Left renal pelvis (tissue), 4 donors: ENCODE measurements at regions not wholly inside any gene's neighbourhood (a gene's known extent, or its start where the extent isn't known, plus 50 kb on each side); places are given as distances from the start of the nearest gene placed in this dataset.

ENCODE experiments used
- DNase-seq, 4 donors: peaks; one replicate each; pipeline ENCODE4 v3.0.0-alpha.2; 2013; ENCODE audit warnings: low read depth in 4 of 4, low spot score in 3 of 4

GRCh38 chr9:99430301-99430700, 208.2 kb downstream of the SEC61B start:
- no peak for DNase-seq

GRCh38 chr9:99431103-99431502, 209.0 kb downstream of the SEC61B start:
- no peak for DNase-seq

- no peak for DNase-seq
Measured at GRCh38 chr9:99432075-99432474, 210.0 kb downstream of the SEC61B start.

GRCh38 chr9:99433095-99433494, 211.0 kb downstream of the SEC61B start:
- no peak for DNase-seq

GRCh38 chr9:99433555-99433954, 211.5 kb downstream of the SEC61B start:
- DNase-seq, result no peak

GRCh38 chr9:99436616-99437015, 214.5 kb downstream of the SEC61B start:
- DNase-seq, result no peak

- DNase-seq, result no peak
Measured at GRCh38 chr9:99437145-99437544, 215.1 kb downstream of the SEC61B start.

DNA sequence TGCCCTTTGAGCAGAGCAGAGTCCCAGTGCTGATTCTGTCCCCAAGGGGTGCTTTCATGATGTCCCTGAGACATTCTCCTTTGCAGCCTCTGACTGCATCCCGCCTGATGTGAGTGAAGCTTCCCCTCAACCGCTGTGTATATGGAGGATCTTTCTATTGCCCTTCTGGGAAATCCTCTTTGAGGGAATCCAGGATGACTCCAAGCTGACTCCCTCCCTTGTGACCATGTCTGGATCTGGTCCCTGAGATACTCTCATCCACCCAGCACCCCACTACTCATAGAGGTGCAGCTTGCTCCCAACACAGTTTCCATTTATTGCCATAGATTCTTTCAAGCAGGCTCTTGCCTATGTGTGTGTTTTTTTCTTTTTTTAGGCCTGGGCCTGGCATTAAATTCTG, 216.5 kb downstream of the SEC61B start:
- no peak for DNase-seq

GRCh38 chr9:99441829-99442228, 219.7 kb downstream of the SEC61B start:
- no peak for DNase-seq

DNA sequence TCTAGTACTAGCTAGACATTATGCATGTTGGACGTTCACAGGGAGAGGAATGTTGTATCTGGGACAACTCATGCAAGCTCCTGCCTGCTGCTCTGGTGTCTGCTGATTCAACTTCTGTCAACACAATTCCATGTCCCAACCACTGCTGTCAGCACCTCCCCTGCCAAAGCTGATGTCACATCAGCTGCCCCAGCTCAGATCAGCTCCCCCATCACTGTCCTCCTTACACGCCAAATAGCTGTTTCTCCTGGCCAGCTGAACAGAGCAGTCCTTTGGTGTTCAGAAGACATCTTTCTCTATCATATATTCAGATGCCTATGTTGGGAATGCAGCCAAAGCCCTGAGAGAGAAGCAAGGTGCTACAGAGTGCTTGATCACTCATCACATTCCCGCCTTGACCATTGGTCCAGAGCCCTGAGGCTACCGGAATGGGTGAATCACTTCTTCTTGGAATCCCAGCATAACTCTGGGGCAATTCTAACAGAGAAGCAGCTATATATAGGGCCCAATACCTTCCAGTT, 223.3 kb downstream of the SEC61B start:
- no peak for DNase-seq

GRCh38 chr9:99445920-99446319, 223.8 kb downstream of the SEC61B start:
- no peak for DNase-seq

DNA sequence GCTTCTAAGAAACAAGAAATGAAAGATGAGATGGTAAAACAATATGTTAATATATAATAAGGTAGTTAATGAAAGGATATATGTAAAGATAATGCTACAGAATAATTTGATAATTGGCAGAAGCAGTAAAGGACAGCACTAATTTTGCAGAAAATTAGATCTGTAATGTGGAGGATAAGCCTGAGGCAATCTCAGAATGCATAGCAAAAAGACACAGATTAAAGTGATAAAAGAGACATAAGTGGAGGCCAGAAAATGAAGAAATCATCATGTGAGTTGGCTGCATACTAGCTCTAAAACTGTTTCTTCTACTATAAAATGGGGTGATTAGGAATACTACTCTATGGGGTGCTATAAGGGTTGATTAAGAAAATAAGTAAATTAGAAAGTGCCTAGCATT, 225.9 kb downstream of the SEC61B start:
- no peak for DNase-seq

GRCh38 chr9:99449726-99450125, 227.6 kb downstream of the SEC61B start:
- DNase-seq, result no peak

DNA sequence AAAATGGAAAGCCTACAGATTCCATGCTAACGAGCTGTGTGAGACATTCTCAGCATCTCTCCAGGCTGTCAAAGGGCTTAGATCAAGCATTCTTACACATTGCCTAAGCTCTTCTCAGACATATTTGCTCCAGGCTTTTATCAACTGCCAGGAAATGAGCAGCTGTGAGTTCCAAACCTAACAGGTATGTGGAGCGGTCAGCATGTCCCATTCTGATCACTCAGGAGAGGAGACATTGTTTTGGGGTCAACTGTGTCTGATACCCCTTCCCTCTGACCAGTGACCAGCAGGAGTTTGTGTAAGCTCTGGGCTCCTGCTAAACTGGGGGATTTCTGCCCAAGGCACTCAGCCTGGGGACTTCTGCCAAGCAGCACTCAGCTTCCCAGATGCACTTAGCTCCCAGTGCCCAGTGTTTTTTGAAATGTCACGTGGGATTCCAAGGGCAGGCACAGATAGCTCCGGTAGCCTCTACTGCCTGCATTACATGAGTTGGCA, 229.1 kb downstream of the SEC61B start:
- no peak for DNase-seq

DNA sequence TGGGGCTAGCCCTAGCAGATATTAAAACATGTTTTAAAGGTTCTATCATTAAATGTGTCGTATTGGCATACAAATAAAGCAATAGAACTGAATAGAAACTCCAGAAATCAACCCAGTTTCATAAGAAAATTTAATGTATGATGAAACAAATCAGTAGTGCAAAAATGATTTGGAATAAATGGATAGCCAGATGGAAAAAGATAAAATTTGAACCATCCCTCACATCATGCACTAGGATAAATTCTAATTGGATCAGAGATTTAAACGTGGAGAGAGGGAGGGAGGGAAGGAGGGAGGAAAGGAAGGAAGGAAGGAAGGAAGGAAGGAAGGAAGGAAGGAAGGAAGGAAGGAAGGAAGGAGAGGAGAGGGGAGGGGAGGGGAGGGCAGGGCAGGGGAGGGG, 235.3 kb downstream of the SEC61B start:
- DNase-seq, result no peak

GRCh38 chr9:99457981-99458380, 235.9 kb downstream of the SEC61B start:
- DNase-seq, result no peak

DNA sequence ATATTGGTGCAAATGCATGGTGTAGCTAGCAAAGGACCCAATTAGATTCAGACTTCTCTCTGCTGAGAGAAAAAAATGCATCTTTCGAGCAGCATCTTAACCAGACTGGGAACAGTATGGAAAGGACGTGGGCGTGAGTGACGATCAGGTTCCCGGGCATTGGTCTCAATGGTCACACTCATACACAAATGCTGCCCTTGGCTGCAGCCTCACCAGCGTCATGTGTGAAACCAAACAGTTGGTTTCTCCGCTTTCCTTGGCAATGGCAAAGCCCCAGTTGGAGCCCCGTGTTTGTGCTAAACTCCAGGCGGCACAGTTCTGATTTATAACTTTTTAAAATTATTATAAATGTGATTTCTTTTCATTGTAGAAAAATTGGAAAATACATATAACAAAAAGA, 237.8 kb downstream of the SEC61B start:
- no peak for DNase-seq

DNA sequence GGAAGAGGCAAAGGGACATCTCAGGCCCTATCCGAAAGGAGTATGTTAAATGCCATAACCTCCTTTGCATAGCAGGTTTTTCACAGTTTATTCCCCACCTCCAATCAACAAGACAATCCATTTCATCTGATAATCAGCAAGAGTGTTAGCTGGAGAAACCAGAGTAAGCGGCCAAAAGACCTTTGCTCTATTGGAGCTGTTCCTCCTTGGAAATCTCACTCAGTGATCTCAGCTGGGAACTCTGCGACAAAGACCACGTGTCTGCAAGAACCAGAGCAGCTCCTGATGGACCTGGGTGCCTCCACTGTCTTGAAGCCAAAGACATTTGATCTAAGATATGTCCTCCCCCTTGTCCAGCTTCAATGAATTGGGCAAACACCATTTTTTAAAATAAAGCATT, 241.0 kb downstream of the SEC61B start:
- no peak for DNase-seq

- DNase-seq, result no peak
Measured at GRCh38 chr9:99464568-99464967, 242.5 kb downstream of the SEC61B start.

GRCh38 chr9:99465231-99465907, 243.3 kb downstream of the SEC61B start:
- peak in 1 of 4 donors; percentile 9 for DNase-seq

DNA sequence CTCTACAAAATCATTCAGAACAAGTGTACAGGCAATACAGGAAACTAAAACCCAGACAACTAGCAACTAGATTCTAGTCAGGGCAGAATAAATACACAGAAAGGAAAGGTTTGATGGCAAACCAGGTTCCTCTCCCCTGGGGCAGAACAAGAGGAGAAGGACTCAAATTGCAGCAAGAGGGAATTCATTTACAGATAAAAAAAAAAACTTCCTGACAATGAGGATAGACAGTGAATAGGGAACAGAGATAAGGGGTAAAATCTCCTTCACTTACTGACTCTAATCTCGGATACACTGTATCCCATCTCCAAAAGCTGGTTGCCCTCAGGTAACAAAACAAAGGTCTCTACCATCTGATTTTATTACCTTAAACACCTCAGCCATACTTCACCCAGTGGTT, 244.0 kb downstream of the SEC61B start:
- no peak for DNase-seq

DNA sequence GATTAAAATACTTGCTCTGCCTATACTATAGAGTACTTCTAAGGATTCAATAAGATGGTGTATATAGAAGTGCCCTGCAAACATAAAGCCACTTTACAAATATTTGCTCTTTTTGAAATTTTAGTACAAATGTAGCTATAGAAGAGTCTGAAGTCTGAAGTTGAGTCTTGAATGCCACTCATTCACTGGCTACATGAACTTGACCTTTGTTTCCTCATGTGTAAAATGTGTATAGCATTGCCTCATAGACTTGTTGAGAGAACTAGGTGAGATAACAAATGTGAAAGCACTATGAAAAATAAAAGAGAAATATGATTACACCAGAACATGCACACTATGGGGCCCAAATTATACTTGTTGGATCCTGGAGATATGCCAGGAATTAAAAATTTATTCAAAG, 244.7 kb downstream of the SEC61B start:
- DNase-seq, result no peak

DNA sequence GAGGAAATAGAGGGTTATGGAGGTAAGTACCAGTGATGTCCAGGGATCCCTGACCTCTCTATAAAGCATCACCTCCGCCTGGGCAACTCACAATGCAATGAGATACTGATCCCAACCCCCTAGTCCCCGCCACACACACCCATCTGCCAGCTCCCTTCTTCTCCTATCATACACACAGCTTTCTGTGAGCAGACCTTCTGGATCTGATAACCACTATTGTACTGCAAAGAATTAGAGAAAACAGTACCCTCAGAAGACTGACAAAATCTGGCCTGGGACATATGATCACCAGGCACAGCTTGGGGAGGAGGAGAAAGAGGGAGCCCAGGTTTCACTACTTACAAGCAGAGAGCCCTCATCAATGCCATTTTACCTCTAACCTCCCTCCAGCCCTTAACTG, 249.0 kb downstream of the SEC61B start:
- no peak for DNase-seq
